ENCODE measurements at regions not wholly inside any gene's neighbourhood (a gene's known extent, or its start where the extent isn't known, plus 50 kb on each side); places are given as distances from the start of the nearest gene placed in this dataset.

- DNase-seq: no peak
These were observed 124.7 kb upstream of the VSTM2B start for GRCh38 chr19:29400917-29401711.

- DNase-seq: no peak
These were observed 123.9 kb upstream of the VSTM2B start for GRCh38 chr19:29401712-29402421.

GRCh38 chr19:29402563-29402962 lies 123.2 kb upstream of the VSTM2B start:
- DNase-seq: no peak

- no peak for DNase-seq
These were observed 121.8 kb upstream of the VSTM2B start for GRCh38 chr19:29404015-29404414.

- DNase-seq: no peak
These were observed 120.7 kb upstream of the VSTM2B start for GRCh38 chr19:29404951-29405727.

- DNase-seq: no peak
These were observed 120.1 kb upstream of the VSTM2B start for GRCh38 chr19:29405728-29405995.

GRCh38 chr19:29409076-29409862 lies 116.5 kb upstream of the VSTM2B start:
- no peak for DNase-seq

- no peak for DNase-seq
These were observed 115.2 kb upstream of the VSTM2B start for GRCh38 chr19:29410601-29411000.

GRCh38 chr19:29411113-29411581 lies 114.6 kb upstream of the VSTM2B start:
- no peak for DNase-seq

GRCh38 chr19:29413435-29413834 lies 112.4 kb upstream of the VSTM2B start:
- DNase-seq: no peak

GRCh38 chr19:29415507-29415906 lies 110.3 kb upstream of the VSTM2B start:
- no peak for DNase-seq

- DNase-seq: no peak
These were observed 108.7 kb upstream of the VSTM2B start for GRCh38 chr19:29417048-29417447.

GRCh38 chr19:29418201-29418600 lies 107.6 kb upstream of the VSTM2B start:
- no peak for DNase-seq

GRCh38 chr19:29420065-29420464 lies 105.7 kb upstream of the VSTM2B start:
- DNase-seq: no peak

- no peak for DNase-seq
These were observed 105.2 kb upstream of the VSTM2B start for GRCh38 chr19:29420482-29421195.

GRCh38 chr19:29421196-29421545 lies 104.6 kb upstream of the VSTM2B start:
- DNase-seq: no peak

- no peak for DNase-seq
These were observed 103.7 kb upstream of the VSTM2B start for GRCh38 chr19:29422047-29422446.

- DNase-seq: no peak
These were observed 103.2 kb upstream of the VSTM2B start for GRCh38 chr19:29422486-29423085.

- no peak for DNase-seq
These were observed 97.7 kb upstream of the VSTM2B start for GRCh38 chr19:29428071-29428470.

- no peak for DNase-seq
These were observed 96.8 kb upstream of the VSTM2B start for GRCh38 chr19:29429021-29429420.

- DNase-seq: no peak
These were observed 96.2 kb upstream of the VSTM2B start for GRCh38 chr19:29429581-29429980.

- DNase-seq: no peak
These were observed 94.5 kb upstream of the VSTM2B start for GRCh38 chr19:29431332-29431731.

Measured in OCI-M1 (cell line).